ENCODE measurements at regions not wholly inside any gene's neighbourhood (a gene's known extent, or its start where the extent isn't known, plus 50 kb on each side); places are given as distances from the start of the nearest gene placed in this dataset.

- no peak overlapping the region for H3K27ac ChIP-seq
- peak; percentile 79 for TF ChIP-seq CTCF (IDR thresholded peaks at IDR 0.05)
- no peak for DNase-seq (ENCODE audit: low spot score)
- H3K4me3 ChIP-seq = peak overlapping the region; percentile 49
These were observed 52.0 kb upstream of the KCNA1 start for GRCh38 chr12:4857472-4858291.

GRCh38 chr12:4858386-4858785 is 51.3 kb upstream of the KCNA1 start:
- TF ChIP-seq CTCF (IDR thresholded peaks at IDR 0.05) = no peak
- H3K4me3 ChIP-seq = no peak overlapping the region

GRCh38 chr12:4859478-4860210 is 50.1 kb upstream of the KCNA1 start:
- no peak for DNase-seq (ENCODE audit: low spot score)
- no peak overlapping the region for H3K4me3 ChIP-seq
- TF ChIP-seq CTCF (IDR thresholded peaks at IDR 0.05) = no peak
- H3K27ac ChIP-seq = peak overlapping the region in 1 of 2 donors; percentile 46

More at GRCh38 chr12:4858386-4858785, 51.3 kb upstream of the KCNA1 start:
- no peak for DNase-seq (ENCODE audit: low spot score)
- no peak overlapping the region for H3K27ac ChIP-seq
